ENCODE measurements at regions not wholly inside any gene's neighbourhood (a gene's known extent, or its start where the extent isn't known, plus 50 kb on each side); places are given as distances from the start of the nearest gene placed in this dataset.

DNA sequence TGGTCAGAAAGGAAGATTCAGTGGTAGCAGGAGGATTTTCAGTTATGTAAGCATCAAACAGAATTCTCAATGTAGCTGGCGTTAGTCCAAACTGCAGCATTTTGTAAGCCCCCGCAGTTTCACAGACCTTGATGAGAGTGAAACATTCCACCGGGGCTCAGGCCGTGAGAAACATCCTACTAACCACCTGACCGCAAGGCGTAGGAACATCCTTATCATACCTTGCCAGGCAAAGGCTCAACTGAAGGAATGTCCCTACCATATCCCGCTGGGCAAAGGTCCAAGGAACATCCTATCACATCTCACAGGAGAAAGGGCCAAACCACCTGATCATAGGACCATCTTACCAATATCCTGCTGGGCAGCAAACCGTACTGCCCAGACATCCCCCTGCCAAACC, 624.8 kb upstream of the TMEM132C start:
- Histone ChIP-seq H3K27ac (ENCODE audit: insufficient read length, low read depth, low read length) (no peak overlapping the region), H3K4ac (ENCODE audit: low read depth, low read length) (no peak overlapping the region), H3K56ac (ENCODE audit: insufficient read length, low read depth, low read length) (no peak overlapping the region), H4K91ac (ENCODE audit: insufficient read length, low read depth, low read length) (no peak overlapping the region), H4K8ac (replicated peaks; ENCODE audit: insufficient read length, low read depth, low read length) (no peak overlapping the region), H4K5ac (ENCODE audit: insufficient read length, low read depth, low read length) (no peak overlapping the region), H3K14ac (ENCODE audit: insufficient read depth, low read length) (no peak overlapping the region), H2AK5ac (ENCODE audit: insufficient read length, low read length) (no peak overlapping the region), H3K4me2 (ENCODE audit: insufficient read depth, insufficient read length, low read length) (no peak overlapping the region), H3T11ph (ENCODE audit: low read length) (no peak overlapping the region), H4K20me1 (ENCODE audit: control insufficient read depth, insufficient read depth, insufficient read length) (no peaks in the 10 kb centered on the region), H3K18ac (ENCODE audit: insufficient read length, low read depth, low read length) (no peak overlapping the region), H3K79me2 (ENCODE audit: insufficient read depth, low read length) (no peaks in the 10 kb centered on the region), H2BK120ac (ENCODE audit: low read depth, low read length, poor library complexity, severe bottlenecking) (no peak overlapping the region), H3K27me3 (ENCODE audit: insufficient read depth, low read length) (no peaks in the 10 kb centered on the region), H3K4me1 (ENCODE audit: insufficient read depth, low read length) (no peaks in the 10 kb centered on the region; the same call in 1 of the 2 replicates), H2BK15ac (ENCODE audit: low read depth, low read length) (no peak overlapping the region), H2AFZ (ENCODE audit: low read length) (no peak overlapping the region), H2BK5ac (ENCODE audit: insufficient read length, low read length) (no peak overlapping the region), H3K9ac (ENCODE audit: extremely low read depth, insufficient read length, low read length) (no peak overlapping the region), H3K23ac (ENCODE audit: insufficient read length, low read depth, low read length) (no peak overlapping the region), H3K23me2 (ENCODE audit: insufficient read length, low read depth, low read length, poor library complexity, severe bottlenecking) (no peaks in the 10 kb centered on the region), H2BK12ac (ENCODE audit: insufficient read length, low read depth, low read length) (no peak overlapping the region), H2BK20ac (ENCODE audit: low read depth, low read length, poor library complexity, severe bottlenecking) (no peak overlapping the region), H3K79me1 (ENCODE audit: insufficient read depth, low read depth, low read length, poor library complexity, severe bottlenecking) (no peaks in the 10 kb centered on the region), H3K9me3 (ENCODE audit: control insufficient read depth, low read depth, low read length) (no peaks in the 10 kb centered on the region)
- DNase-seq, result no peak
- Mint-ChIP-seq H3K36me3 (ENCODE audit: insufficient read depth in 1 of 3, low read depth in 3 of 3) (peaks cover 0 to 1% (median 0%) of the 10 kb centered on the region in 3 experiments; a peak in 1 of 7 replicates), H3K9me3 (no peaks in the 10 kb centered on the region), H3K27me3 (ENCODE audit: low read depth) (no peaks in the 10 kb centered on the region; the same call in 1 of the 2 replicates), H3K4me1 (peaks cover 9 to 11% of the 10 kb centered on the region in 2 experiments), H3K4me3 (no peak overlapping the region), H3K27ac (no peak overlapping the region; a peak in 1 of 7 replicates)
- TF ChIP-seq, protein P1, sequence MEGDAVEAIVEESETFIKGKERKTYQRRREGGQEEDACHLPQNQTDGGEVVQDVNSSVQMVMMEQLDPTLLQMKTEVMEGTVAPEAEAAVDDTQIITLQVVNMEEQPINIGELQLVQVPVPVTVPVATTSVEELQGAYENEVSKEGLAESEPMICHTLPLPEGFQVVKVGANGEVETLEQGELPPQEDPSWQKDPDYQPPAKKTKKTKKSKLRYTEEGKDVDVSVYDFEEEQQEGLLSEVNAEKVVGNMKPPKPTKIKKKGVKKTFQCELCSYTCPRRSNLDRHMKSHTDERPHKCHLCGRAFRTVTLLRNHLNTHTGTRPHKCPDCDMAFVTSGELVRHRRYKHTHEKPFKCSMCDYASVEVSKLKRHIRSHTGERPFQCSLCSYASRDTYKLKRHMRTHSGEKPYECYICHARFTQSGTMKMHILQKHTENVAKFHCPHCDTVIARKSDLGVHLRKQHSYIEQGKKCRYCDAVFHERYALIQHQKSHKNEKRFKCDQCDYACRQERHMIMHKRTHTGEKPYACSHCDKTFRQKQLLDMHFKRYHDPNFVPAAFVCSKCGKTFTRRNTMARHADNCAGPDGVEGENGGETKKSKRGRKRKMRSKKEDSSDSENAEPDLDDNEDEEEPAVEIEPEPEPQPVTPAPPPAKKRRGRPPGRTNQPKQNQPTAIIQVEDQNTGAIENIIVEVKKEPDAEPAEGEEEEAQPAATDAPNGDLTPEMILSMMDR (conservative IDR thresholded peaks at IDR 0.05), result no peak
- WGBS (ENCODE audit: extremely low coverage, insufficient read length, low lambda C conversion rate), result no CpG with 5 or more reads among the region's 8 CpGs

Measured in H9 (cell line).